Erythroblast (primary cell): ENCODE measurements at regions not wholly inside any gene's neighbourhood (a gene's known extent, or its start where the extent isn't known, plus 50 kb on each side); places are given as distances from the start of the nearest gene placed in this dataset.

Source experiments
- GATA1 ChIP-seq: IDR thresholded peaks from 2 replicates; pipeline ENCODE4 v1.6.1; 2011; ENCODE audit warnings: low read depth, mild to moderate bottlenecking, control low read depth, low read length, moderate library complexity
- POLR2A ChIP-seq: IDR thresholded peaks from 2 replicates; pipeline ENCODE4 v1.6.1; 2011; ENCODE audit warnings: mild to moderate bottlenecking, low read length

GRCh38 chr14:38505221-38505972, 249.5 kb upstream of the CLEC14A start:
- TF ChIP-seq POLR2A (no peak), GATA1 (no peak)
